HG03520 (cell line): ENCODE measurements at regions not wholly inside any gene's neighbourhood (a gene's known extent, or its start where the extent isn't known, plus 50 kb on each side); places are given as distances from the start of the nearest gene placed in this dataset.

Experiments used
- ATAC-seq: cut with Tn5 transposase; IDR thresholded peaks from one replicate; pipeline ENCODE4 v1.9.1; 2021; ENCODE audit warnings: mild to moderate bottlenecking, moderate library complexity; ENCODE audit not compliant: unreplicated experiment

GRCh38 chr1:38305666-38306065, 259.1 kb upstream of the POU3F1 start:
- ATAC-seq, result no peak

GRCh38 chr1:38303843-38304242, 257.2 kb upstream of the POU3F1 start:
- ATAC-seq, result no peak

GRCh38 chr1:38301040-38301439, 254.4 kb upstream of the POU3F1 start:
- no peak for ATAC-seq

GRCh38 chr1:38300616-38301015, 254.0 kb upstream of the POU3F1 start:
- ATAC-seq, result no peak

GRCh38 chr1:38297842-38298241, 251.2 kb upstream of the POU3F1 start:
- no peak for ATAC-seq

- ATAC-seq, result no peak
Measured at GRCh38 chr1:38297246-38297645, 250.7 kb upstream of the POU3F1 start.

GRCh38 chr1:38296047-38296446, 249.5 kb upstream of the POU3F1 start:
- ATAC-seq, result no peak

GRCh38 chr1:38293567-38293966, 247.0 kb upstream of the POU3F1 start:
- no peak for ATAC-seq

- ATAC-seq, result no peak
Measured at GRCh38 chr1:38292969-38293368, 246.4 kb upstream of the POU3F1 start.

GRCh38 chr1:38291906-38292521, 245.4 kb upstream of the POU3F1 start:
- no peak for ATAC-seq

GRCh38 chr1:38291336-38291735, 244.7 kb upstream of the POU3F1 start:
- ATAC-seq, result no peak

GRCh38 chr1:38289034-38289433, 242.4 kb upstream of the POU3F1 start:
- no peak for ATAC-seq

- no peak for ATAC-seq
Measured at GRCh38 chr1:38287547-38287946, 241.0 kb upstream of the POU3F1 start.

GRCh38 chr1:38287036-38287435, 240.4 kb upstream of the POU3F1 start:
- no peak for ATAC-seq

GRCh38 chr1:38285807-38286530, 239.4 kb upstream of the POU3F1 start:
- no peak for ATAC-seq

GRCh38 chr1:38284953-38285352, 238.4 kb upstream of the POU3F1 start:
- ATAC-seq, result no peak

GRCh38 chr1:38283696-38284470, 237.3 kb upstream of the POU3F1 start:
- no peak for ATAC-seq

- no peak for ATAC-seq
Measured at GRCh38 chr1:38279148-38279547, 232.6 kb upstream of the POU3F1 start.

- ATAC-seq, result no peak
Measured at GRCh38 chr1:38277646-38278045, 231.1 kb upstream of the POU3F1 start.

GRCh38 chr1:38275960-38276359, 229.4 kb upstream of the POU3F1 start:
- ATAC-seq, result no peak

- no peak for ATAC-seq
Measured at GRCh38 chr1:38274974-38275373, 228.4 kb upstream of the POU3F1 start.

GRCh38 chr1:38273196-38273804, 226.7 kb upstream of the POU3F1 start:
- ATAC-seq, result no peak
